ENCODE measurements at regions not wholly inside any gene's neighbourhood (a gene's known extent, or its start where the extent isn't known, plus 50 kb on each side); places are given as distances from the start of the nearest gene placed in this dataset.

DNA sequence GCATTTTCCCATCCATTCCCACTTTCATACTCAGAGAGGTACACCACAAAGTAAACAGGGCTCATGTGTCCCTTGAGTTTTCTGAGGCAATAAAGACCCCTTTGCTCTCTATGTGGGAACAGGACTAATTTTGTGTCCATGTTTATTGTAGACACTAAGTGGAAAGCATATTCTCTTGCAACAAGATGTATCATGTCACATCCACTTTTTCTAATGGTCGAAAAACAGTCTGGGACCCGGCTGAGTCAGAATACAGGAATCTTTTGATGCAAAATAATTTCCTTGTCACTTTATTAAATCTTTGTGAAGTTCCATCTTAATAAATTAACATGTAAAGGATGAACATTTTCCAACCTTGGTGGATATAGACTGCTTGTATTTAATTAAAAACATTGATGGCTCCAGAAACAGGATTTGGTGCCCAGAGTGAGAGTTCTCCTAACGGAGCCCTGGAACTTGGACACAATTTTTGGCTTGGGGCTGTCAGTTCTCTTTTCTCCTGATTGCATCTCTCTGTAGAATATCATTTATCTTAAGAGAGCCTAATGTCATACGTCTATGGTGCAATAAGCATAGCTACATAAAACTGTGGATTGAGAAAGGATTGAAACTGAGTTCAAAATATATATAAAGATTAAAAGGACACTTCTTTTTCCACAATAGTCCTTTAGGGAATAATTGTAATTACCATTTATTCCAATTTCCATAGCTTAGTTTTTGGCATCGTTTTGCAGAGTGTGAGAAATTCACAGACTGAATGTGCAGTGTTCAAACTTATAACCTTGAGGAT lies 1116.7 kb upstream of the SEMA6A start:
- no peak for TF ChIP-seq POLR2A (IDR thresholded peaks at IDR 0.05; ENCODE audit: low read depth, low read length)
- TF ChIP-seq POLR2AphosphoS5 (IDR thresholded peaks at IDR 0.05; ENCODE audit: low read depth, low read length): no peak

All from GM12892 (cell line).